WTC11 (cell line): ENCODE measurements at regions not wholly inside any gene's neighbourhood (a gene's known extent, or its start where the extent isn't known, plus 50 kb on each side); places are given as distances from the start of the nearest gene placed in this dataset.

Experiments used
- CREM ChIP-seq: sonication (generic); formaldehyde crosslinking; IDR thresholded peaks from 2 replicates; pipeline ENCODE4 v1.8.1; 2022; ENCODE audit warnings: mild to moderate bottlenecking, missing genetic modification reagents, moderate library complexity
- NR1H2 ChIP-seq: sonication (generic); formaldehyde crosslinking; IDR thresholded peaks from 2 replicates; pipeline ENCODE4 v1.9.0; 2021; ENCODE audit warnings: mild to moderate bottlenecking, moderate library complexity, missing genetic modification reagents
- ZNF121 ChIP-seq: sonication (generic); formaldehyde crosslinking; IDR thresholded peaks from 2 replicates; pipeline ENCODE4 v1.8.0; 2023; ENCODE audit warnings: missing genetic modification reagents
- TF ChIP-seq, protein P1 (sequence below): fragments of 200-600 bp; IDR thresholded peaks from 2 replicates; pipeline ENCODE4 v1.8.0; 2022; ENCODE audit warnings: antibody characterized with exemption
- TF ChIP-seq, protein P2 (sequence below): sonication (generic); formaldehyde crosslinking; IDR thresholded peaks from 2 replicates; pipeline ENCODE4 v1.8.0; 2022; ENCODE audit warnings: mild to moderate bottlenecking, missing genetic modification reagents
- TF ChIP-seq, protein P3 (sequence below): sonication (generic); formaldehyde crosslinking; conservative IDR thresholded peaks from 2 replicates; pipeline ENCODE4 v1.8.1; 2023; ENCODE audit warnings: mild to moderate bottlenecking, low read depth, missing genetic modification reagents, moderate library complexity
- TF ChIP-seq, protein P4 (sequence below): sonication (generic); formaldehyde crosslinking; IDR thresholded peaks from 2 replicates; pipeline ENCODE4 v1.8.1; 2023; ENCODE audit warnings: mild to moderate bottlenecking, missing genetic modification reagents, moderate library complexity

DNA sequence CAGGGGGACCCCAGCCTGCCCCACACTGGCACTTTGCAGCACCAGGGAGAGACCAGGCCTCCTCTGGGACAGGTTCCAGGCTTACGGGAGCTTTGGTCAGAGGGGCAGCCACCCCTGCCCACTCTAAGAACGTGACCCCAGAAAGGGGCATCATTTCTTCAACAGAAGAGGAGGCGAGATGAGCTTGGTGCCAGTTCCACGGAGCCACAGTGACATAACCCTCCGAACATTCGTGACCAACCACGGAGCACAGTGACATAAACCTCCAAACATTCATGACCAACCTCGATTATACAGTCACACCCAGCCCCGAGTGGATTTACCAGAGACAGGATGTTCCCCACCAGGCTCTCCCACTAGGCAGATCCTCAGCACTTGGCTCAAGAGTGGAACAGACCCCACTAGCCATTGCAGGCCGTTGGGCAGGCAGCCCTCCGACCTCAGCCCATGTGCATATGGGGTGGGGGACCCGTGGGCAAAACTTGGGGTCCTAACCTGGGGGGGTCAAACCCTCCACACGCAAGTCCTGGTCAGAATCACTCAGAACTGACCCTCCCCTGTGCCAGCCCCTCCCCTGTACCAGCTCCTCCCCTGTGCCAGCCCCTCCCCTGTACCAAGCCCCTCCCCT lies 112.9 kb downstream of the METRNL start:
- TF ChIP-seq, protein P1, sequence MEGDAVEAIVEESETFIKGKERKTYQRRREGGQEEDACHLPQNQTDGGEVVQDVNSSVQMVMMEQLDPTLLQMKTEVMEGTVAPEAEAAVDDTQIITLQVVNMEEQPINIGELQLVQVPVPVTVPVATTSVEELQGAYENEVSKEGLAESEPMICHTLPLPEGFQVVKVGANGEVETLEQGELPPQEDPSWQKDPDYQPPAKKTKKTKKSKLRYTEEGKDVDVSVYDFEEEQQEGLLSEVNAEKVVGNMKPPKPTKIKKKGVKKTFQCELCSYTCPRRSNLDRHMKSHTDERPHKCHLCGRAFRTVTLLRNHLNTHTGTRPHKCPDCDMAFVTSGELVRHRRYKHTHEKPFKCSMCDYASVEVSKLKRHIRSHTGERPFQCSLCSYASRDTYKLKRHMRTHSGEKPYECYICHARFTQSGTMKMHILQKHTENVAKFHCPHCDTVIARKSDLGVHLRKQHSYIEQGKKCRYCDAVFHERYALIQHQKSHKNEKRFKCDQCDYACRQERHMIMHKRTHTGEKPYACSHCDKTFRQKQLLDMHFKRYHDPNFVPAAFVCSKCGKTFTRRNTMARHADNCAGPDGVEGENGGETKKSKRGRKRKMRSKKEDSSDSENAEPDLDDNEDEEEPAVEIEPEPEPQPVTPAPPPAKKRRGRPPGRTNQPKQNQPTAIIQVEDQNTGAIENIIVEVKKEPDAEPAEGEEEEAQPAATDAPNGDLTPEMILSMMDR, result no peak
- TF ChIP-seq NR1H2 (CRISPR knock-in tag) (no peak), ZNF121 (CRISPR knock-in tag) (no peak), CREM (CRISPR knock-in tag) (no peak)
- TF ChIP-seq, protein P2, sequence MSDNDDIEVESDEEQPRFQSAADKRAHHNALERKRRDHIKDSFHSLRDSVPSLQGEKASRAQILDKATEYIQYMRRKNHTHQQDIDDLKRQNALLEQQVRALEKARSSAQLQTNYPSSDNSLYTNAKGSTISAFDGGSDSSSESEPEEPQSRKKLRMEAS (CRISPR knock-in tag), result no peak
- TF ChIP-seq, protein P3, sequence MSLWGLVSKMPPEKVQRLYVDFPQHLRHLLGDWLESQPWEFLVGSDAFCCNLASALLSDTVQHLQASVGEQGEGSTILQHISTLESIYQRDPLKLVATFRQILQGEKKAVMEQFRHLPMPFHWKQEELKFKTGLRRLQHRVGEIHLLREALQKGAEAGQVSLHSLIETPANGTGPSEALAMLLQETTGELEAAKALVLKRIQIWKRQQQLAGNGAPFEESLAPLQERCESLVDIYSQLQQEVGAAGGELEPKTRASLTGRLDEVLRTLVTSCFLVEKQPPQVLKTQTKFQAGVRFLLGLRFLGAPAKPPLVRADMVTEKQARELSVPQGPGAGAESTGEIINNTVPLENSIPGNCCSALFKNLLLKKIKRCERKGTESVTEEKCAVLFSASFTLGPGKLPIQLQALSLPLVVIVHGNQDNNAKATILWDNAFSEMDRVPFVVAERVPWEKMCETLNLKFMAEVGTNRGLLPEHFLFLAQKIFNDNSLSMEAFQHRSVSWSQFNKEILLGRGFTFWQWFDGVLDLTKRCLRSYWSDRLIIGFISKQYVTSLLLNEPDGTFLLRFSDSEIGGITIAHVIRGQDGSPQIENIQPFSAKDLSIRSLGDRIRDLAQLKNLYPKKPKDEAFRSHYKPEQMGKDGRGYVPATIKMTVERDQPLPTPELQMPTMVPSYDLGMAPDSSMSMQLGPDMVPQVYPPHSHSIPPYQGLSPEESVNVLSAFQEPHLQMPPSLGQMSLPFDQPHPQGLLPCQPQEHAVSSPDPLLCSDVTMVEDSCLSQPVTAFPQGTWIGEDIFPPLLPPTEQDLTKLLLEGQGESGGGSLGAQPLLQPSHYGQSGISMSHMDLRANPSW, result no peak
- TF ChIP-seq, protein P4, sequence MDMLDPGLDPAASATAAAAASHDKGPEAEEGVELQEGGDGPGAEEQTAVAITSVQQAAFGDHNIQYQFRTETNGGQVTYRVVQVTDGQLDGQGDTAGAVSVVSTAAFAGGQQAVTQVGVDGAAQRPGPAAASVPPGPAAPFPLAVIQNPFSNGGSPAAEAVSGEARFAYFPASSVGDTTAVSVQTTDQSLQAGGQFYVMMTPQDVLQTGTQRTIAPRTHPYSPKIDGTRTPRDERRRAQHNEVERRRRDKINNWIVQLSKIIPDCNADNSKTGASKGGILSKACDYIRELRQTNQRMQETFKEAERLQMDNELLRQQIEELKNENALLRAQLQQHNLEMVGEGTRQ (CRISPR knock-in tag), result no peak
